Endothelial cell of umbilical vein (primary cell): ENCODE measurements at regions not wholly inside any gene's neighbourhood (a gene's known extent, or its start where the extent isn't known, plus 50 kb on each side); places are given as distances from the start of the nearest gene placed in this dataset.

Experiments
- BruUV-seq: library from RNA; stranded (reverse); fragments of 400-500 nt; replicated peaks from 2 replicates; lab custom pipeline; 2021; lab: Mats Ljungman, UMichigan
- CTCF ChIA-PET: fragments of 300-600, 350-600 bp; sonication (Branson Sonifier 250); formaldehyde crosslinking; loops from one replicate; lab custom pipeline; 2021; ENCODE audit warnings: antibody characterized with exemption, inconsistent platforms; lab: Charles Lee
- POLR2A ChIA-PET: fragments of 300-600, 350-600 bp; sonication (Branson Sonifier 250); formaldehyde crosslinking; loops from one replicate; lab custom pipeline; 2021; ENCODE audit warnings: antibody characterized with exemption, inconsistent platforms; lab: Charles Lee
- DNase-seq: peaks from one replicate; pipeline ENCODE4 v3.0.0-alpha.2; 2011; ENCODE audit warnings: low read depth, low spot score
- FAIRE-seq: peaks from 2 replicates; lab custom pipeline; 2011; peaks lifted over from hg19 to GRCh38; lab: Jason Lieb, UNC
- H2AFZ ChIP-seq: 2 replicates; pipeline ENCODE4 v1.6.0; 2012; ENCODE audit warnings: low read depth, low read length, control low read depth, inconsistent platforms
- H3K27ac ChIP-seq: 2 replicates; pipeline ENCODE4 v1.5.1; 2011; ENCODE audit warnings: low read depth, mild to moderate bottlenecking, control low read depth, low read length, moderate library complexity; ENCODE audit not compliant: insufficient read depth
- H3K27me3 ChIP-seq, 2 experiments: 2 replicates each; pipeline versions ENCODE4 v1.6.0 to v1.6.1; 2011; ENCODE audit warnings: low read length in 2 of 2, mixed read lengths in 1 of 2; ENCODE audit not compliant: control insufficient read depth in 2 of 2, insufficient read depth in 2 of 2
- H3K36me3 ChIP-seq, 2 experiments: 2 replicates in 1 of 2; 3 replicates in 1 of 2; pipeline ENCODE4 v1.5.1; 2011; ENCODE audit warnings: low read length in 2 of 2, mild to moderate bottlenecking in 1 of 2, moderate library complexity in 1 of 2; ENCODE audit not compliant: control insufficient read depth in 2 of 2, insufficient read depth in 2 of 2; ENCODE audit errors: extremely low read depth in 1 of 2
- H3K4me1 ChIP-seq: 3 replicates; pipeline ENCODE4 v1.5.1; 2011; ENCODE audit warnings: mild to moderate bottlenecking, low read length; ENCODE audit not compliant: control insufficient read depth, insufficient read depth; ENCODE audit errors: extremely low read depth
- H3K4me2 ChIP-seq: 2 replicates; pipeline ENCODE4 v1.6.1; 2011; ENCODE audit warnings: low read length, control low read depth, mixed read lengths; ENCODE audit not compliant: insufficient read depth
- H3K4me3 ChIP-seq, 3 experiments: fragments of 200-600 bp in 1 of 3; sonication (generic), shearing (Covaris generic) in 1 of 3; replicated peaks in 1 of 3; 2 replicates each; pipeline ENCODE4 v1.5.1; 2011 to 2016; ENCODE audit warnings: control low read depth in 3 of 3, low read length in 3 of 3, mild to moderate bottlenecking in 2 of 3, inconsistent platforms in 1 of 3, low read depth in 1 of 3, moderate library complexity in 1 of 3; ENCODE audit not compliant: insufficient read depth in 1 of 3
- H3K79me2 ChIP-seq: 2 replicates; pipeline ENCODE4 v1.6.0; 2012; ENCODE audit warnings: low read length, inconsistent platforms; ENCODE audit not compliant: control insufficient read depth, insufficient read depth
- H3K9ac ChIP-seq: replicated peaks from 2 replicates; pipeline ENCODE3; 2011; ENCODE audit warnings: low read length, control low read depth; ENCODE audit not compliant: insufficient read depth; ENCODE audit errors: extremely low read depth
- H3K9me1 ChIP-seq: replicated peaks from 3 replicates; pipeline ENCODE4 v1.6.0; 2011; ENCODE audit warnings: mild to moderate bottlenecking, low read length; ENCODE audit not compliant: control insufficient read depth, insufficient read depth; ENCODE audit errors: extremely low read depth
- H3K9me3 ChIP-seq: replicated peaks from 2 replicates; pipeline ENCODE4 v1.5.1; 2012; ENCODE audit warnings: low read length, inconsistent platforms; ENCODE audit not compliant: control insufficient read depth, insufficient read depth
- H4K20me1 ChIP-seq: replicated peaks from 2 replicates; pipeline ENCODE3; 2011; ENCODE audit warnings: mild to moderate bottlenecking, low read length; ENCODE audit not compliant: control insufficient read depth, insufficient read depth; ENCODE audit errors: extremely low read depth
- CTCF ChIP-seq, 2 donors: IDR thresholded peaks; 1 replicate in 1 of 2; 2 replicates in 1 of 2; pipeline ENCODE4 v1.5.1; 2011; ENCODE audit warnings: low read length in 2 of 2, mild to moderate bottlenecking in 2 of 2, moderate library complexity in 2 of 2, control low read depth in 1 of 2, inconsistent platforms in 1 of 2, low read depth in 1 of 2; ENCODE audit not compliant: insufficient read depth in 1 of 2; ENCODE audit errors: extremely low read depth in 1 of 2
- EZH2 ChIP-seq: IDR thresholded peaks from 2 replicates; pipeline ENCODE4 v1.6.1; 2012; ENCODE audit warnings: borderline replicate concordance, low read depth, mild to moderate bottlenecking, moderate library complexity, low read length, inconsistent platforms; ENCODE audit not compliant: severe bottlenecking
- FOS ChIP-seq: IDR thresholded peaks from 2 replicates; pipeline ENCODE4 v1.6.1; 2011; ENCODE audit warnings: mild to moderate bottlenecking, low read length, moderate library complexity, borderline replicate concordance; ENCODE audit not compliant: insufficient read depth
- GATA2 ChIP-seq: IDR thresholded peaks from 2 replicates; pipeline ENCODE4 v1.7.0; 2011; ENCODE audit warnings: low read depth, mild to moderate bottlenecking, moderate library complexity, mixed read lengths, low read length; ENCODE audit not compliant: insufficient read length, insufficient read depth
- JUN ChIP-seq: IDR thresholded peaks from 2 replicates; pipeline ENCODE4 v1.6.1; 2011; ENCODE audit warnings: borderline replicate concordance, low read depth; ENCODE audit not compliant: insufficient read length, insufficient read depth
- MAX ChIP-seq: IDR thresholded peaks from 2 replicates; pipeline ENCODE4 v1.6.1; 2011; ENCODE audit not compliant: insufficient read depth, insufficient read length
- MYC ChIP-seq: IDR thresholded peaks from one replicate; pipeline ENCODE4 v1.6.1; 2011; ENCODE audit warnings: mild to moderate bottlenecking, low read depth, low read length
- POLR2A ChIP-seq: IDR thresholded peaks from 2 replicates; pipeline ENCODE4 v1.6.1; 2012; ENCODE audit warnings: low read depth, mild to moderate bottlenecking, control low read depth, low read length
- POLR2AphosphoS5 ChIP-seq: IDR thresholded peaks from 2 replicates; pipeline ENCODE4 v1.6.1; 2012; ENCODE audit warnings: low read depth, mild to moderate bottlenecking, control low read depth, low read length, moderate library complexity; ENCODE audit not compliant: insufficient read depth
- dilution Hi-C: fragments of 300-500 bp; cut with MboI; formaldehyde crosslinking; loops from one replicate; pipeline ENCODE4 v1.15.0; 2019; ENCODE audit warnings: low sequenced_read_pairs; ENCODE audit not compliant: extremely low pct_ligation_motif_present
- intact Hi-C: fragments of 100-400 bp; cut with micrococcal nuclease; formaldehyde crosslinking; loops from one replicate; pipeline ENCODE4 v1.10.0; 2022

GRCh38 chr1:61583703-61584102 lies 141.2 kb downstream of the TM2D1 start:
- DNase-seq (no peak), FAIRE-seq (no peak)
- no peak overlapping the region for H3K27ac ChIP-seq
- H3K4me2 ChIP-seq, result no peak overlapping the region
- no peaks in the 10 kb centered on the region for H3K9me3 ChIP-seq
- H3K36me3 ChIP-seq, result no peaks in the 10 kb centered on the region
- intact Hi-C loops (loop anchor here (10.0 kb wide), 1 partner anchor 1609 kb away; no protein-coding TSS in a partner anchor), dilution Hi-C loops (no loop called here)
- H3K9ac ChIP-seq, result no peak overlapping the region
- H2AFZ ChIP-seq, result no peak overlapping the region
- ChIA-PET CTCF (interaction anchor here (1.3 to 2.1 kb wide), 10 partner anchors 11 to 1612 kb away, joined by 3 to 12 read pairs (median 6); no protein-coding TSS in a partner anchor), POLR2A (no interaction called here)
- no TSS peak for BruUV-seq
- H3K4me1 ChIP-seq, result no peaks in the 10 kb centered on the region
- H3K9me1 ChIP-seq, result no peaks in the 10 kb centered on the region
- H3K79me2 ChIP-seq, result no peaks in the 10 kb centered on the region
- H3K27me3 ChIP-seq, result peaks cover 0 to 2% of the 10 kb centered on the region in 2 experiments
- no peak overlapping the region for H3K4me3 ChIP-seq
- TF ChIP-seq GATA2 (no peak), EZH2 (no peak), CTCF (IDR thresholded peaks at IDR 0.05; ENCODE audit: extremely low read depth in 1 of 2, insufficient read depth in 1 of 2, low read depth in 1 of 2, low read length in 2 of 2) (no peak), MYC (no peak), POLR2A (no peak), MAX (no peak), POLR2AphosphoS5 (no peak), FOS (no peak), JUN (no peak)
- no peaks in the 10 kb centered on the region for H4K20me1 ChIP-seq
